NT2/D1 (cell line): ENCODE measurements at regions not wholly inside any gene's neighbourhood (a gene's known extent, or its start where the extent isn't known, plus 50 kb on each side); places are given as distances from the start of the nearest gene placed in this dataset.

ENCODE experiments used
- SUZ12 ChIP-seq: IDR thresholded peaks from 2 replicates; pipeline ENCODE4 v1.6.1; 2011; ENCODE audit not compliant: insufficient read length, insufficient read depth; ENCODE audit errors: extremely low read depth
- YY1 ChIP-seq: IDR thresholded peaks from 2 replicates; pipeline ENCODE4 v1.6.1; 2011; ENCODE audit not compliant: insufficient read length, insufficient read depth
- ZNF274 ChIP-seq: IDR thresholded peaks from 2 replicates; pipeline ENCODE4 v1.6.1; 2011; ENCODE audit warnings: mild to moderate bottlenecking, low read depth, low read length

- TF ChIP-seq YY1 = no peak
- no peak for TF ChIP-seq SUZ12
- no peak for TF ChIP-seq ZNF274
These were observed 205.3 kb downstream of the DEPDC1B start for GRCh38 chr5:60494635-60495034.
